GM18870 (cell line): ENCODE measurements at regions not wholly inside any gene's neighbourhood (a gene's known extent, or its start where the extent isn't known, plus 50 kb on each side); places are given as distances from the start of the nearest gene placed in this dataset.

Experiments
- ATAC-seq: cut with Tn5 transposase; IDR thresholded peaks from one replicate; pipeline ENCODE4 v1.9.1; 2021; ENCODE audit warnings: moderate library complexity; ENCODE audit not compliant: unreplicated experiment

GRCh38 chr14:61941421-61942150 lies 179.4 kb downstream of the SNAPC1 start:
- ATAC-seq, result no peak

GRCh38 chr14:61948376-61948775 lies 186.2 kb downstream of the SNAPC1 start:
- ATAC-seq, result no peak

DNA sequence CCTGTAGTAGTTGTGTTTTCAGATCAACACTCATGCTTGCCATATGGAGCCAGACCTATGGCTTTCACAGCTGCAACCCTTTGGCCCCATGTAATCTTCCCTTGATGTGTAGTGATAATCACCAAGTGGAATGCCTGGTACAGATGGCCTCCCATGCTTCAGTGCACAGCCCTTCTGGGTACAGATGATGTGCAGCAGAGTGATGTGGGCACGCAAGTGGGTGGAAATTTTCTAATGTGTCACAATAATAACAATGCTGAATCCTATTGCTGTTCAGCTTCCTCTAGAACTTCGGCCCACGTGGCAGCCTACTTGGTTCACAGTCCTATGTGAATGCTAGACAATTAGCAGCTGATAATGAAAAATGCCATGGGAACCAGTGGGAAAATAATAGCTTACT lies 188.1 kb downstream of the SNAPC1 start:
- ATAC-seq, result no peak

- ATAC-seq, result no peak
Observed at GRCh38 chr14:61953602-61954001, 191.4 kb downstream of the SNAPC1 start.

DNA sequence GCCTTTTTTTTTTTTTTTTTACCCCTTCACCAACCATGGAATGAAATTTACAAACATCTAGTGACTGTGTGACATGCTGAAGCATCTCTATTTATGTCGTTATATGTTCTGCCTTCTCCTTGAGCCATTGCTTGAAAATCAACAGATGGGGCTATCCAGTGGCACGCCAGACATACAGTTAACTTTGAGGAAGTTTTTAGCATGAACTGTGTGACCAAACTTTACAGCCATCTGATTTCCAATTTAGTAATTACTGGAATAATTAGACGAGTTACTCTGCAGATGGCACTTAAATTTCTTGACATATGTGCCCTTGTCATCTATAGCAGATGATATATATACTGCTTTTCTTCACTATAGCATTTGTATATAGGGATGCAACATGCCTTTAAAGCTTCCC lies 192.1 kb downstream of the SNAPC1 start:
- ATAC-seq, result no peak

GRCh38 chr14:61956517-61956916 lies 194.3 kb downstream of the SNAPC1 start:
- no peak for ATAC-seq

DNA sequence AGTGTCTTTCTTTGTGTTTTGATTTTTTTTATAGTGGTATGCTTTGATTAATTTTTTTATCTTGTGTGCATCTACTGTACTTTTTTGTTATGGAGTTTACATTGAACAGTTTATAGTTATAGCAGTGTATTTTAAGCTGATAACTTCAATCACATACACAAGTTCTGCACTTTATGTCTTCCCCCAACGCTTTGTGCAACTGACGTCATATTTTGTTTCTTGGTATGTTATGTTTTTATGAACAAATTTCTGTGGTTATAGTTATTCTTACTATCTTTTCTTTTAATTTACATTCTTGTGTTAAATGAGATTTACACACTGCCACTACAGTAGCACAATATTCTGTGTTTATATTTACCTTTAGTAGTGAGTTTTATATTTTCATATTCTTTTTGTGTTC lies 197.1 kb downstream of the SNAPC1 start:
- ATAC-seq, result no peak

- no peak for ATAC-seq
Observed at GRCh38 chr14:61961369-61961768, 199.1 kb downstream of the SNAPC1 start.

GRCh38 chr14:61963926-61964325 lies 201.7 kb downstream of the SNAPC1 start:
- ATAC-seq, result no peak

GRCh38 chr14:61965030-61965745 lies 203.0 kb downstream of the SNAPC1 start:
- ATAC-seq, result no peak

DNA sequence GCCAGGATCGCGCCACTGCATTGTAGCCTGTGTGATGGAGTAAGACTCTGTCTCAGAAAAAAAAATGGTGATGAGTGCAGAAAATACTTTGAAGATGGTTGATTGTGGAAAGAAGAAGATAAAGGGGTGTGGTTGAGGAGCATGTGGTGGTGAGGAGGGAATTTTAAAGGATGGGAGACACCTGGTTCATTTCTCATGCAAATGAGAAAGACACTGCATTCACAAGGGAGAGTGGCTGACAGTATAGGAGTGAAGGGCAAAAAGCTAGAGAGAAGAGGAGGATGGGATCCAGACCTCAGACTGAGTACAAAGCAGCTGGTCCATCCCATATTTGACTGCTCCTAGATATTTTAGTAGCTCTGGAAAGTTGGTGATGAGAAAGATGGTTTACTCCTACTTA lies 206.0 kb downstream of the SNAPC1 start:
- no peak for ATAC-seq

- ATAC-seq, result no peak
Observed at GRCh38 chr14:61972711-61973110, 210.5 kb downstream of the SNAPC1 start.

DNA sequence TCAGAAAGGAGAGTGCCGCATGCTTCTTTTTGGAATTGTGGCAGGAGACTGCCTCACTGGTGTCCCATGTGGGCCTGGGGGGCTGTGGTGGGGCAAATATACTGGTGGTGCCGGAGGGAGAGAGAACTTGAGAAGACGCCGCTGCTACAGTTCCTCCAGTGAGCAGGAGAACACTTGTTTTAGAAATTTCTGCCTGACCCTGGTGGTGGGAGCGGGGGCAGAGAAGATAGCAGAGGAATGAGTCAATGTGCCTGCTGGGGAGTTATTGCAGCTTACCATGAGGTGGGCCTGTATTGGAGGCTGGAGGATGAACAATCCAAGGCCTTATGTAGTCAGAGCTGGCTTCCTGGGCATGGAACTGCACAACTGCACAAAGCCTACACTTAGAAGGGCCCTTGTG lies 211.8 kb downstream of the SNAPC1 start:
- no peak for ATAC-seq

GRCh38 chr14:61977217-61977616 lies 215.0 kb downstream of the SNAPC1 start:
- ATAC-seq, result no peak

DNA sequence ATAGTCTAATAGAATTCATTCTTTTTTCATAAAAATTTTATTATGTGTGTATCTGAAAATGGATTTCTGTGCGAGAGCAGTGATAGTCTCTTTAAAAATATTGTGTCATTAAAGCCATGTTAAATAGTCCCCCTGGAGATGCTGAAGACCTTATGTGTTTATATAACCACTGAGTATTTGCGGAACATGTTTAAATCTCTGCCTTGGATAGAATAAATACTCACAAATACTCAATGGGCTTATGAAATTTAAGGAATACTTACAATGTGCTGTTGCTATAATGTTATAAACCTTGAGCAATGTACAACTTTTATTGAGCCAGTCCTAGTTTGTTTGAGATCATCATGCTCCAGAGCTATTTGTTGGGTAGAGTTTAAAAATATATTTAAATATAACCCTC lies 226.0 kb downstream of the SNAPC1 start:
- ATAC-seq, result no peak

DNA sequence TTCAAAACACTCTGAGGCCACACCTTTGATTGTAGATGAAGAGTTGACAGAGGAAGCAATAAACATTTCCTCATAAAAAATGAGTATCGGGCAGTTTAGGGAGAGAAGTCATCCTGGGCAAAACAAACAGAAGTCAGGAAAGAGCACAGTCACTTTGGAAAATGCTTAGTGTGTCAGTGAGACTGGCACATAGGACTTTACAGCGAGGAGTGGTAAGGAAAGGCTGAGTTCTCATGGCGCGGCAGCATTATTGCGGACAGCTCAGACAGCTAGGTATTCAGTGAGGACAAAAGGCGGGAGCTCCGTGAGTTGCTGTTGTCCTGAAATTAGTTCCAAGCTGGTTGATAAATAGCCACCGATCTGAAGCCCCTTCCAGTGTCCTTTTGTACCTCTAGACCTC lies 229.9 kb downstream of the SNAPC1 start:
- ATAC-seq, result no peak

- ATAC-seq, result no peak
Observed at GRCh38 chr14:61992926-61993325, 230.7 kb downstream of the SNAPC1 start.

DNA sequence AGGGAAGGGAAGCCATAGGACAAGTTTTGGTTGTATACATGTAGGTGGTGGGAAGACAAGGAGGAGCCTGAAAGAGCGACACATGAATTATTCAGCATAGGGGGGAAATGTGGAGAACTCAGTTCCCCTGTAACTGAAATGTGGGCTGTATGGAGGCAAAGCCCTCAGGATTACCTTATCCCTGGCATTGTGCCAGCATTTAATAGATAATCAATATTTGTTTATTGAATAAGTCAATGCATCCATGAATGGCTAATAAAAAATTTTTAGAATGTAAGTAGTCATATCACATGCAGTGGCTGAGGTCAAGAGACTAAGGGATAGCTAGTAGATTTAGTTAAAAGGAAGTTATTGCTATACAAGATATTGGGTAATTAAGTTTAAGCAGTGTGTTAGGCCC lies 232.4 kb downstream of the SNAPC1 start:
- ATAC-seq, result no peak

DNA sequence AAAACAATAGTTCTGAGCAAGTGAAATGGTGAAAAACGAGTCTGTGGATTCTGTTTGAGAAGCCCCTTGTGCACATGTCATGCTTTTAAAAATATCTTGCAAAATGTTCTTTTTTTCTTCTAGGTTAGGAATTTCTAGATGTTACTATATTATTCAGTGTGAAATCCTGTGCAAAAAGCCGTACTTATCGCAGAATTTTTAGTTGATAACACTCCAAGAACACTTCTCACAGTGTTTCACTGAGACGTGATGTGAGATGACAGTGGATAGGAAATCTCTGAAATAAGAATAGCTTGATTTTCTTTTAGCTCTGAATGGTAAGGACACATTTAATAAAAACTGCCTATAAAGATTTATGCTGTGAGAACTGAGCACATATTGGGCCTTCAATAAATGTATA lies 234.5 kb downstream of the SNAPC1 start:
- ATAC-seq, result no peak

DNA sequence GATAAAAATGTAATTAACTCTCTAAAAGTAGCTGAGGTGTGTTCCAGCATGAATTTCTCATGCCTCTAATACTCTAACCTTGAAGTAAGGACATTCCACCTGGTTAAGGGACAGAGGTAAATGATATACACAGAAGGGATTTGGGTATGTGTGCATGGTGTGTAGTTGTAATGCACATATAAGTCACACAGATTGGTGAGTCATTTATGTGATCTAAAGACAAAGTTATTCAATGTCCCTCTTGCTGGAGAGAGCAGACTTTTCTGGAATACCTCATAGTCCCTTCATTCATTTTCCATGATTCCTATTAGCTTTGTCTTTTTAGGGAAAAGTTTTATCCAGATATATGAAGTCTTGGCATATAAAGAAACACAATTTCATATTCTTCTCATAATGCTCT lies 234.9 kb downstream of the SNAPC1 start:
- ATAC-seq, result no peak

- no peak for ATAC-seq
Observed at GRCh38 chr14:62001963-62002362, 239.7 kb downstream of the SNAPC1 start.

- ATAC-seq, result no peak
Observed at GRCh38 chr14:62002642-62003041, 240.4 kb downstream of the SNAPC1 start.

- ATAC-seq, result no peak
Observed at GRCh38 chr14:62003701-62004100, 241.5 kb downstream of the SNAPC1 start.
